GM12878 (cell line): ENCODE measurements at regions not wholly inside any gene's neighbourhood (a gene's known extent, or its start where the extent isn't known, plus 50 kb on each side); places are given as distances from the start of the nearest gene placed in this dataset.

Experiments
- CBX3 ChIP-seq: fragments of 200-600 bp; sonication (generic); IDR thresholded peaks from 2 replicates; pipeline ENCODE4 v1.6.1; 2016; ENCODE audit warnings: low read depth, borderline replicate concordance
- CBX5 ChIP-seq: sonication (generic); IDR thresholded peaks from 2 replicates; pipeline ENCODE4 v1.6.1; 2016; ENCODE audit warnings: low read depth, moderate library complexity, mild to moderate bottlenecking, inconsistent platforms
- CEBPB ChIP-seq, 2 experiments: fragments of 150-350 bp in 1 of 2; IDR thresholded peaks; 2 replicates each; pipeline ENCODE4 v1.6.1; 2012 to 2014; ENCODE audit warnings: low read depth in 2 of 2, low read length in 2 of 2, borderline replicate concordance in 1 of 2, inconsistent platforms in 1 of 2
- CTCF ChIP-seq, 3 experiments: IDR thresholded peaks in 2 of 3; conservative IDR thresholded peaks in 1 of 3; 2 replicates each; pipeline ENCODE4 v1.5.1; 2011; ENCODE audit warnings: low read depth in 3 of 3, low read length in 3 of 3, mild to moderate bottlenecking in 3 of 3, control low read depth in 2 of 3, moderate library complexity in 2 of 3, inconsistent platforms in 1 of 3, mixed read lengths in 1 of 3; ENCODE audit not compliant: control insufficient read depth in 2 of 3, insufficient read depth in 1 of 3; ENCODE audit errors: extremely low read depth in 1 of 3
- CUX1 ChIP-seq: IDR thresholded peaks from 2 replicates; pipeline ENCODE4 v1.6.1; 2012; ENCODE audit warnings: improper control_type of control experiment, low read depth, low read length; ENCODE audit not compliant: insufficient replicate concordance
- ELK1 ChIP-seq: IDR thresholded peaks from 2 replicates; pipeline ENCODE4 v1.6.1; 2012; ENCODE audit warnings: low read depth, low read length, improper control_type of control experiment
- NBN ChIP-seq: fragments of 450-650 bp; IDR thresholded peaks from 2 replicates; pipeline ENCODE4 v1.6.1; 2016
- NR2C2 ChIP-seq: IDR thresholded peaks from 2 replicates; pipeline ENCODE4 v1.6.1; 2011; ENCODE audit warnings: borderline replicate concordance, low read depth; ENCODE audit not compliant: control insufficient read depth, insufficient read length
- RCOR1 ChIP-seq: conservative IDR thresholded peaks from 2 replicates; pipeline ENCODE4 v1.6.1; 2012; ENCODE audit warnings: low read depth, low read length, improper control_type of control experiment
- ZNF274 ChIP-seq: IDR thresholded peaks from one replicate; pipeline ENCODE4 v1.8.0; 2011; ENCODE audit not compliant: insufficient read length, insufficient read depth

- TF ChIP-seq RCOR1 (no peak), CTCF (IDR thresholded peaks at IDR 0.05 in 2 of 3, conservative IDR thresholded peaks at IDR 0.05 in 1 of 3; ENCODE audit: control insufficient read depth in 2 of 3, extremely low read depth in 1 of 3, insufficient read depth in 1 of 3, low read depth in 3 of 3, low read length in 3 of 3) (no peak), ELK1 (no peak), NBN (no peak), CBX5 (0 out of 2 replicates have a peak, but pooled peaks have one; percentile 12), CBX3 (no peak), ZNF274 (no peak), CUX1 (no peak), NR2C2 (no peak), CEBPB (IDR thresholded peaks at IDR 0.05; ENCODE audit: borderline replicate concordance in 1 of 2, low read depth in 2 of 2, low read length in 2 of 2) (no peak)
Observed at GRCh38 chr10:30750971-30751677, 121.6 kb upstream of the LYZL2 start.
